Fibroblast of the aortic adventitia (primary cell): ENCODE measurements at regions not wholly inside any gene's neighbourhood (a gene's known extent, or its start where the extent isn't known, plus 50 kb on each side); places are given as distances from the start of the nearest gene placed in this dataset.
A peak's percentile ranks its signal among the peaks of the same experiment; 100 is the strongest.

Experiments used
- DNase-seq: peaks from one replicate; pipeline ENCODE4 v3.0.0-alpha.2; 2010; ENCODE audit warnings: low read depth
- H3K4me3 ChIP-seq: 2 replicates; pipeline ENCODE4 v1.5.1; 2011; ENCODE audit warnings: low read depth, mild to moderate bottlenecking, control low read depth, low read length, moderate library complexity
- TF ChIP-seq, protein P1 (sequence below): IDR thresholded peaks from 2 replicates; pipeline ENCODE4 v1.5.1; 2011; ENCODE audit warnings: mild to moderate bottlenecking, low read length, control low read depth, inconsistent platforms; ENCODE audit not compliant: insufficient read depth

- TF ChIP-seq, protein P1, sequence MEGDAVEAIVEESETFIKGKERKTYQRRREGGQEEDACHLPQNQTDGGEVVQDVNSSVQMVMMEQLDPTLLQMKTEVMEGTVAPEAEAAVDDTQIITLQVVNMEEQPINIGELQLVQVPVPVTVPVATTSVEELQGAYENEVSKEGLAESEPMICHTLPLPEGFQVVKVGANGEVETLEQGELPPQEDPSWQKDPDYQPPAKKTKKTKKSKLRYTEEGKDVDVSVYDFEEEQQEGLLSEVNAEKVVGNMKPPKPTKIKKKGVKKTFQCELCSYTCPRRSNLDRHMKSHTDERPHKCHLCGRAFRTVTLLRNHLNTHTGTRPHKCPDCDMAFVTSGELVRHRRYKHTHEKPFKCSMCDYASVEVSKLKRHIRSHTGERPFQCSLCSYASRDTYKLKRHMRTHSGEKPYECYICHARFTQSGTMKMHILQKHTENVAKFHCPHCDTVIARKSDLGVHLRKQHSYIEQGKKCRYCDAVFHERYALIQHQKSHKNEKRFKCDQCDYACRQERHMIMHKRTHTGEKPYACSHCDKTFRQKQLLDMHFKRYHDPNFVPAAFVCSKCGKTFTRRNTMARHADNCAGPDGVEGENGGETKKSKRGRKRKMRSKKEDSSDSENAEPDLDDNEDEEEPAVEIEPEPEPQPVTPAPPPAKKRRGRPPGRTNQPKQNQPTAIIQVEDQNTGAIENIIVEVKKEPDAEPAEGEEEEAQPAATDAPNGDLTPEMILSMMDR, result no peak
- no peak for DNase-seq
- no peak overlapping the region for H3K4me3 ChIP-seq
Measured at GRCh38 chr12:25332143-25332542, 81.4 kb upstream of the KRAS start.

- peak; percentile 26 for DNase-seq
- no peak overlapping the region for H3K4me3 ChIP-seq
- TF ChIP-seq, protein P1, result no peak
Measured at GRCh38 chr12:25328072-25328712, 77.5 kb upstream of the KRAS start.

- TF ChIP-seq, protein P1, result no peak
- no peak overlapping the region for H3K4me3 ChIP-seq
Measured at GRCh38 chr12:25327321-25327720, 76.6 kb upstream of the KRAS start.

DNA sequence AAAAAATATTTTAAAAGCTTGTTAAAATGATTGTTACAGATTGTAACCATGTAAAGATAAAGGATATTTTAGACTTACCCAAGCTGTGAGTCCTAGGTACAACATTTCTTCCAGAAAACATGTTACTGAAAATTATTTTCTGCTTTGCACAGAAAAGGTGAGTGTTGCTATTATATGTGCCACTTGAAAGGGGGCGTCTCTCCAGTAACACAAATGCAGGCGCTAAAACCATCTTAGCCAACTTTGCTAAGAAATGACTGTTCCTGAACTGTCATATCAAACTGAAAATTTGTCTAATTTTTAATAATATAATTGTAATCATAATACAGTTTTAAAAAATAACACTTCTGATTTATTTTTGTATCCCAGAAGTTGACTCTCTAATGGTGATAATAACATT lies 75.6 kb upstream of the KRAS start:
- no peak for DNase-seq
- TF ChIP-seq, protein P1, result no peak
- H3K4me3 ChIP-seq, result no peak overlapping the region

More at GRCh38 chr12:25327321-25327720, 76.6 kb upstream of the KRAS start:
- no peak for DNase-seq

DNA sequence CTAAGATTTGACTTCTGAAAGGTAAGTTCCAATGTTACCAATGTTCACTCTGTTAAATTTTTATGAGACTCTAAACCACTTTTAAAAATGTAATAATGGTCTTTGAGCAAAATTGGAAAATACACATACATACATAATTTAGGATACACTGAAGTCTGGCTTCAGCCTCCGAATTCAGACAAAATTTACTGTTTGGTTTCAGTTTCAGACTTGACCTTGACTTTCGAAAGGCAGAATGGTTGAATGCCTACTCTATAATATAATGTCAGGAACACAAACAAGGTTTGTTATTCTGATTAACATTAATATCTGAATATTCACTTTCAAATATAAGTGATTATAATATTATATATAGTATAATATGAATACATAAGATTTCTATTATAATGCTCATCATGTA lies 74.1 kb upstream of the KRAS start:
- no peak for DNase-seq
- TF ChIP-seq, protein P1, result no peak
- H3K4me3 ChIP-seq, result no peak overlapping the region

DNA sequence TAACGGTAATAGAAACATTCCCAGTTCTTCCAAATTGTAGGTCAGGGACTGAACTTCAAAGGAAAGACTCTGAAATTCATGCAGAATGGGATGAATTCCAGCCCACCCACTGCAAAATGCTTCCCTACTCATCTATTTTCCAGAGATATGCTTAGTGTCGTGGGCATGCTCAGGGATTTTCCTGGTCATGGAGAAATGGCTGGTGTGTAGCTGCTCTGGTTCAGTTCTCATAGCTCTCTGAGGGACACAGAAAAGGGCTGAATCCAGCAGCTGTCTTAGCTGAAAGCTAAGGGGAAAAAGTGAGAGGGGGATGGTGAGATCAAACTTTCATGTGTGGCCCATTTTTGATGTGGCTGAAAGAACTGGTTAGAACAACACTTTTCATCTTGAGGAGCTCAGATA lies 72.9 kb upstream of the KRAS start:
- TF ChIP-seq, protein P1, result no peak
- DNase-seq, result peak; percentile 92
- H3K4me3 ChIP-seq, result no peak overlapping the region
